A549 (cell line): ENCODE measurements at regions not wholly inside any gene's neighbourhood (a gene's known extent, or its start where the extent isn't known, plus 50 kb on each side); places are given as distances from the start of the nearest gene placed in this dataset.

Experiments used
- CBX2 ChIP-seq: fragments of 200-600 bp; sonication (generic); IDR thresholded peaks from 2 replicates; pipeline ENCODE4 v1.6.1; 2016; ENCODE audit warnings: low read depth, mild to moderate bottlenecking, borderline replicate concordance
- CTCF ChIP-seq: fragments of >200 bp; sonication (Bioruptor Twin); formaldehyde crosslinking; IDR thresholded peaks from 3 replicates; pipeline ENCODE4 v1.5.1; 2016
- FOXS1 ChIP-seq: fragments of 250-450 bp; sonication (Bioruptor Pico); IDR thresholded peaks from 2 replicates; pipeline ENCODE4 v1.5.0; 2020; ENCODE audit warnings: mild to moderate bottlenecking, moderate library complexity
- HOXB5 ChIP-seq: fragments of 250-450 bp; sonication (Bioruptor Pico); IDR thresholded peaks from 2 replicates; pipeline ENCODE4 v1.5.0; 2020; ENCODE audit warnings: mild to moderate bottlenecking, moderate library complexity
- KDM5A ChIP-seq: fragments of 200-600 bp; sonication (generic); IDR thresholded peaks from 2 replicates; pipeline ENCODE4 v1.6.1; 2016; ENCODE audit warnings: antibody characterized with exemption, mild to moderate bottlenecking
- RCOR1 ChIP-seq: fragments of 150-350 bp; IDR thresholded peaks from 2 replicates; pipeline ENCODE4 v1.6.1; 2014; ENCODE audit warnings: antibody characterized with exemption, low read length, low read depth
- REST ChIP-seq: fragments of 200-600 bp; sonication (generic); IDR thresholded peaks from 2 replicates; pipeline ENCODE4 v1.6.1; 2016; ENCODE audit warnings: antibody characterized with exemption, mild to moderate bottlenecking, moderate library complexity

- TF ChIP-seq CTCF (no peak), REST (no peak), FOXS1 (no peak), CBX2 (no peak), KDM5A (no peak), HOXB5 (CRISPR knock-in tag) (no peak), RCOR1 (no peak)
These were observed 643.9 kb downstream of the C12orf50 start for GRCh38 chr12:87385322-87385721.
